H9 (cell line): ENCODE measurements at regions not wholly inside any gene's neighbourhood (a gene's known extent, or its start where the extent isn't known, plus 50 kb on each side); places are given as distances from the start of the nearest gene placed in this dataset.

ENCODE experiments used
- DNase-seq: peaks from one replicate; pipeline ENCODE4 v3.0.0-alpha.2; 2017
- H2AFZ ChIP-seq: one replicate; pipeline ENCODE4 v1.6.1; 2013; ENCODE audit warnings: mild to moderate bottlenecking, low read length, control low read depth, moderate library complexity
- H2AK5ac ChIP-seq: 2 replicates; pipeline ENCODE4 v1.6.1; 2013; ENCODE audit warnings: low read length, control low read depth, mixed read lengths; ENCODE audit not compliant: insufficient read length
- H2BK120ac ChIP-seq: one replicate; pipeline ENCODE4 v1.6.1; 2013; ENCODE audit warnings: low read depth, mild to moderate bottlenecking, low read length, control low read depth, inconsistent platforms; ENCODE audit not compliant: poor library complexity, severe bottlenecking
- H2BK12ac ChIP-seq: 2 replicates; pipeline ENCODE4 v1.6.1; 2013; ENCODE audit warnings: low read length, control low read depth, mixed read lengths, low read depth; ENCODE audit not compliant: insufficient read length
- H2BK15ac ChIP-seq: 2 replicates; pipeline ENCODE4 v1.6.1; 2013; ENCODE audit warnings: low read depth, low read length, control low read depth
- H2BK20ac ChIP-seq: one replicate; pipeline ENCODE4 v1.6.1; 2013; ENCODE audit warnings: low read depth, mild to moderate bottlenecking, low read length, control low read depth, inconsistent platforms; ENCODE audit not compliant: poor library complexity, severe bottlenecking
- H2BK5ac ChIP-seq: 2 replicates; pipeline ENCODE4 v1.6.1; 2013; ENCODE audit warnings: low read length, control low read depth, mixed read lengths; ENCODE audit not compliant: insufficient read length
- H3K14ac ChIP-seq: 2 replicates; pipeline ENCODE4 v1.6.1; 2013; ENCODE audit warnings: low read length, control low read depth; ENCODE audit not compliant: insufficient read depth
- H3K18ac ChIP-seq: 2 replicates; pipeline ENCODE4 v1.6.1; 2013; ENCODE audit warnings: low read depth, mild to moderate bottlenecking, mixed read lengths, low read length, control low read depth; ENCODE audit not compliant: insufficient read length
- H3K23ac ChIP-seq: 2 replicates; pipeline ENCODE4 v1.6.1; 2013; ENCODE audit warnings: low read length, control low read depth, mixed read lengths, low read depth; ENCODE audit not compliant: insufficient read length
- H3K23me2 ChIP-seq: 2 replicates; pipeline ENCODE4 v1.6.1; 2013; ENCODE audit warnings: low read depth, mild to moderate bottlenecking, mixed read lengths, low read length, control low read depth; ENCODE audit not compliant: insufficient read length, poor library complexity, severe bottlenecking
- H3K27ac ChIP-seq: 2 replicates; pipeline ENCODE4 v1.5.1; 2013; ENCODE audit warnings: low read length, control low read depth, mixed read lengths, low read depth; ENCODE audit not compliant: insufficient read length
- H3K27me3 ChIP-seq: 2 replicates; pipeline ENCODE4 v1.6.1; 2013; ENCODE audit warnings: low read length, control low read depth, inconsistent platforms; ENCODE audit not compliant: insufficient read depth
- H3K4ac ChIP-seq: 2 replicates; pipeline ENCODE4 v1.6.1; 2013; ENCODE audit warnings: low read depth, mild to moderate bottlenecking, control low read depth, inconsistent platforms, low read length, moderate library complexity
- H3K4me1 ChIP-seq: 2 replicates; pipeline ENCODE4 v1.6.1; 2013; ENCODE audit warnings: low read length, control low read depth, inconsistent platforms; ENCODE audit not compliant: insufficient read depth
- H3K4me2 ChIP-seq: 2 replicates; pipeline ENCODE4 v1.6.1; 2013; ENCODE audit warnings: low read length, control low read depth, mixed read lengths; ENCODE audit not compliant: insufficient read length, insufficient read depth
- H3K56ac ChIP-seq: 2 replicates; pipeline ENCODE4 v1.6.1; 2013; ENCODE audit warnings: low read depth, mild to moderate bottlenecking, mixed read lengths, low read length, control low read depth; ENCODE audit not compliant: insufficient read length
- H3K79me1 ChIP-seq: 2 replicates; pipeline ENCODE4 v1.6.1; 2013; ENCODE audit warnings: low read depth, mild to moderate bottlenecking, moderate library complexity, low read length, control low read depth, inconsistent platforms; ENCODE audit not compliant: insufficient read depth, poor library complexity, severe bottlenecking
- H3K79me2 ChIP-seq: 2 replicates; pipeline ENCODE4 v1.6.1; 2013; ENCODE audit warnings: low read length, control low read depth, inconsistent platforms; ENCODE audit not compliant: insufficient read depth
- H3K9ac ChIP-seq: 2 replicates; pipeline ENCODE4 v1.6.1; 2013; ENCODE audit warnings: low read length, control low read depth, mixed read lengths; ENCODE audit not compliant: insufficient read length; ENCODE audit errors: extremely low read depth
- H3K9me3 ChIP-seq: one replicate; pipeline ENCODE4 v1.6.1; 2013; ENCODE audit warnings: low read depth, low read length, inconsistent platforms; ENCODE audit not compliant: control insufficient read depth
- H3T11ph ChIP-seq: one replicate; pipeline ENCODE4 v1.6.1; 2013; ENCODE audit warnings: mild to moderate bottlenecking, low read length, control low read depth, inconsistent platforms
- H4K20me1 ChIP-seq: one replicate; pipeline ENCODE4 v1.6.1; 2013; ENCODE audit not compliant: control insufficient read depth, insufficient read length, insufficient read depth
- H4K5ac ChIP-seq: 2 replicates; pipeline ENCODE4 v1.6.1; 2013; ENCODE audit warnings: low read depth, mild to moderate bottlenecking, mixed read lengths, low read length, control low read depth; ENCODE audit not compliant: insufficient read length
- H4K8ac ChIP-seq: replicated peaks from 2 replicates; pipeline ENCODE4 v1.6.1; 2013; ENCODE audit warnings: low read length, control low read depth, mixed read lengths, low read depth; ENCODE audit not compliant: insufficient read length
- H4K91ac ChIP-seq: 2 replicates; pipeline ENCODE4 v1.6.1; 2013; ENCODE audit warnings: low read depth, mild to moderate bottlenecking, moderate library complexity, mixed read lengths, low read length, control low read depth; ENCODE audit not compliant: insufficient read length
- H3K27ac Mint-ChIP-seq, 3 experiments: 2 replicates in 2 of 3; 3 replicates in 1 of 3; pipeline ENCODE4 v1.8.0; 2020 to 2021; ENCODE audit warnings: mixed read lengths in 3 of 3, mild to moderate bottlenecking in 1 of 3, moderate library complexity in 1 of 3
- H3K27me3 Mint-ChIP-seq: 2 replicates; pipeline ENCODE4 v1.8.0; 2021; ENCODE audit warnings: low read depth, mild to moderate bottlenecking, moderate library complexity, mixed read lengths
- H3K36me3 Mint-ChIP-seq, 3 experiments: 2 replicates in 2 of 3; 3 replicates in 1 of 3; pipeline ENCODE4 v1.8.0; 2020 to 2021; ENCODE audit warnings: low read depth in 3 of 3, mixed read lengths in 3 of 3; ENCODE audit not compliant: insufficient read depth in 1 of 3
- H3K4me1 Mint-ChIP-seq, 2 experiments: 2 replicates each; pipeline ENCODE4 v1.8.0; 2020; ENCODE audit warnings: mixed read lengths in 2 of 2
- H3K4me3 Mint-ChIP-seq, 2 experiments: 2 replicates in 1 of 2; 3 replicates in 1 of 2; pipeline ENCODE4 v1.8.0; 2020 to 2021; ENCODE audit warnings: mild to moderate bottlenecking in 2 of 2, mixed read lengths in 2 of 2, moderate library complexity in 1 of 2
- H3K9me3 Mint-ChIP-seq, 2 experiments: 2 replicates in 1 of 2; 3 replicates in 1 of 2; pipeline ENCODE4 v1.8.0; 2020; ENCODE audit warnings: mild to moderate bottlenecking in 2 of 2, mixed read lengths in 2 of 2, moderate library complexity in 1 of 2
- CTCF ChIP-seq: fragments of 200-600 bp; sonication (generic); conservative IDR thresholded peaks from 3 replicates; pipeline ENCODE4 v1.8.0; 2021; ENCODE audit warnings: antibody characterized with exemption, mild to moderate bottlenecking
- WGBS: extraction: QIAGEN DNeasy Blood & Tissue Kit; methylation state at CpG from one replicate; pipeline ENCODE4 v1.1.7; 2013; ENCODE audit warnings: missing lambda C conversion rate, low lambda C conversion rate, mixed read lengths; ENCODE audit not compliant: insufficient read length; ENCODE audit errors: extremely low coverage; 5-methylcytosine and 5-hydroxymethylcytosine counted together

DNA sequence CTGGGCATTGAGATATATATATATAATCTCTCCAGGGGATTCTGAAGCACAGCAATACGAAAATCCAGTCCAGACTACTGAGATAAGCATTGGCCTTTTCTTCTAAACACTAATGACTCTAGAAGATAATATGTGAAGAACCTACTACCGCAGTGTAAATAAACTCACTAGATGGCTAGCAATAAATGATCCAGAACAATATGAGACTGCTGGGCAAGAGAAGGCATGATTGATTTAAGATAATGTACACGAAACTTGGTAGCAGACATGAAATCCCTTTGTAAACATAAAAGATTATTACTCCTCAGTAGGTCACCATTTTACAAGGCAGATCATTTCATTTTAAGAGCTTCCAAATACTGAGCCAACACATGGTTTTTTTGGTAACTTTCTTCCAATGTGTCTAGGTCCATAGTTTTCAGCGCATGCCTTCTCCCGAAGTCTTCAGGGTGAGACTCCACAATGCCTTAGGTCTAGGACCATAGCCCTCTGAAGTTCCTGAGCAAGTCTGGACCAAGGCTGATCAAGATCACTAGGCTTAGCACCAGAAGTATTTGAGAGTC, 193.2 kb downstream of the LRRN1 start:
- Histone ChIP-seq H2BK5ac (no peak overlapping the region), H3K23me2 (no peaks in the 10 kb centered on the region), H3K18ac (no peak overlapping the region), H3K56ac (no peak overlapping the region), H3K79me2 (no peaks in the 10 kb centered on the region), H2AK5ac (no peak overlapping the region), H3K79me1 (no peaks in the 10 kb centered on the region), H3K14ac (no peak overlapping the region), H2BK20ac (no peak overlapping the region), H3K4ac (no peak overlapping the region), H3K27ac (no peak overlapping the region), H2BK15ac (no peak overlapping the region), H2AFZ (no peak overlapping the region), H3K23ac (no peak overlapping the region), H2BK12ac (no peak overlapping the region), H4K5ac (no peak overlapping the region), H3K4me1 (no peaks in the 10 kb centered on the region), H3K27me3 (no peaks in the 10 kb centered on the region), H3K9ac (no peak overlapping the region), H4K91ac (no peak overlapping the region), H3T11ph (no peak overlapping the region), H2BK120ac (no peak overlapping the region), H4K20me1 (no peaks in the 10 kb centered on the region), H3K9me3 (no peaks in the 10 kb centered on the region), H4K8ac (no peak overlapping the region), H3K4me2 (no peak overlapping the region)
- peaks cover 12 to 15% of the 10 kb centered on the region in 2 experiments for H3K9me3 Mint-ChIP-seq
- no peak overlapping the region for H3K4me3 Mint-ChIP-seq
- H3K4me1 Mint-ChIP-seq: no peaks in the 10 kb centered on the region
- no peak for DNase-seq
- H3K27me3 Mint-ChIP-seq: peaks cover 3% of the 10 kb centered on the region; the same call in 1 of the 2 replicates
- no peak overlapping the region for H3K27ac Mint-ChIP-seq
- TF ChIP-seq CTCF: no peak
- peaks cover 0 to 3% (median 0%) of the 10 kb centered on the region in 3 experiments; a peak in 2 of 7 replicates for H3K36me3 Mint-ChIP-seq
- no CpG with 5 or more reads among the region's 5 CpGs for WGBS
